Panc1 (cell line): ENCODE measurements at regions not wholly inside any gene's neighbourhood (a gene's known extent, or its start where the extent isn't known, plus 50 kb on each side); places are given as distances from the start of the nearest gene placed in this dataset.

Experiments
- ATAC-seq: fragments of 200-7000 bp; cut with Tn5 transposase; 2 replicates; pipeline ENCODE4 v1.9.1; 2020; ENCODE audit warnings: mild to moderate bottlenecking, moderate library complexity
- BruUV-seq: library from RNA; stranded (reverse); fragments of 400-500 nt; replicated peaks from 2 replicates; lab custom pipeline; 2021; lab: Mats Ljungman, UMichigan
- CTCF ChIA-PET: fragments of 300-600 bp; sonication (Branson Sonifier 250); formaldehyde crosslinking; loops from one replicate; lab custom pipeline; 2022; ENCODE audit warnings: antibody characterized with exemption; lab: Charles Lee
- POLR2A ChIA-PET: fragments of 300-600 bp; sonication (Branson Sonifier 250); formaldehyde crosslinking; loops from one replicate; lab custom pipeline; 2022; ENCODE audit warnings: antibody characterized with exemption; lab: Charles Lee
- DNase-seq: peaks from one replicate; pipeline ENCODE4 v3.0.0-alpha.2; 2010; ENCODE audit warnings: low read depth, low spot score
- H3K27ac ChIP-seq: 2 replicates; pipeline ENCODE4 v1.5.1; 2011; ENCODE audit warnings: mild to moderate bottlenecking, low read length, inconsistent platforms
- H3K27me3 ChIP-seq: fragments of 200-500 bp; sonication (Bioruptor generic); 2 replicates; pipeline ENCODE4 v1.6.0; 2014; ENCODE audit warnings: low read length, inconsistent platforms; ENCODE audit not compliant: control insufficient read depth, insufficient read depth
- H3K36me3 ChIP-seq: fragments of 200-500 bp; sonication (Bioruptor generic); 2 replicates; pipeline ENCODE4 v1.5.1; 2014; ENCODE audit warnings: inconsistent platforms, mild to moderate bottlenecking, low read length, moderate library complexity; ENCODE audit not compliant: control insufficient read depth, insufficient read depth
- H3K4me1 ChIP-seq: 2 replicates; pipeline ENCODE4 v1.5.1; 2011; ENCODE audit warnings: inconsistent platforms, mild to moderate bottlenecking, low read length, moderate library complexity; ENCODE audit not compliant: control insufficient read depth, insufficient read depth
- H3K4me3 ChIP-seq, 2 experiments: 2 replicates each; pipeline ENCODE4 v1.5.1; 2011 to 2012; ENCODE audit warnings: low read depth in 2 of 2, low read length in 2 of 2, mild to moderate bottlenecking in 2 of 2, inconsistent platforms in 1 of 2, moderate library complexity in 1 of 2
- H3K9me3 ChIP-seq: fragments of 200-500 bp; sonication (Bioruptor generic); 2 replicates; pipeline ENCODE4 v1.5.1; 2014; ENCODE audit warnings: low read depth, mild to moderate bottlenecking, inconsistent platforms, low read length, moderate library complexity; ENCODE audit not compliant: control insufficient read depth, insufficient read depth
- CTCF ChIP-seq: fragments of 450-650 bp; IDR thresholded peaks from 2 replicates; pipeline ENCODE4 v1.5.1; 2017; ENCODE audit warnings: mild to moderate bottlenecking
- POLR2AphosphoS5 ChIP-seq: IDR thresholded peaks from 2 replicates; pipeline ENCODE4 v1.6.1; 2012; ENCODE audit warnings: mild to moderate bottlenecking, low read depth, low read length, moderate library complexity
- SIN3A ChIP-seq: IDR thresholded peaks from 2 replicates; pipeline ENCODE4 v1.6.1; 2012; ENCODE audit warnings: low read depth, mild to moderate bottlenecking, low read length, moderate library complexity, borderline replicate concordance; ENCODE audit not compliant: insufficient read depth
- TCF7L2 ChIP-seq: IDR thresholded peaks from 2 replicates; pipeline ENCODE4 v1.6.1; 2011; ENCODE audit warnings: mild to moderate bottlenecking, low read depth, low read length, inconsistent platforms
- in situ Hi-C: cut with HindIII; loops from 2 replicates; pipeline ENCODE4 v1.10.0; 2016; ENCODE audit warnings: low sequenced_read_pairs, low pct_unique_long_range_greater_than_20kb
- intact Hi-C: fragments of 100-400 bp; cut with micrococcal nuclease; formaldehyde crosslinking; loops from one replicate; pipeline ENCODE4 v1.10.0; 2022; ENCODE audit not compliant: unreplicated experiment
- TF ChIP-seq, protein P1 (sequence below), 2 experiments: IDR thresholded peaks; 2 replicates each; pipeline ENCODE4 v1.6.1; 2011 to 2012; ENCODE audit warnings: low read depth in 2 of 2, control low read depth in 1 of 2, low read length in 1 of 2, mild to moderate bottlenecking in 1 of 2, moderate library complexity in 1 of 2; ENCODE audit not compliant: insufficient read depth in 1 of 2

- intact Hi-C loops (no loop called here), in situ Hi-C loops (no loop called here)
- no peak for ATAC-seq
- ChIA-PET POLR2A (no interaction called here), CTCF (no interaction called here)
- no peaks in the 10 kb centered on the region for H3K36me3 ChIP-seq
- BruUV-seq, result no TSS peak
- no peaks in the 10 kb centered on the region for H3K27me3 ChIP-seq
- no peak overlapping the region for H3K4me3 ChIP-seq
- TF ChIP-seq POLR2AphosphoS5 (no peak), SIN3A (no peak), CTCF (no peak), TCF7L2 (no peak)
- TF ChIP-seq, protein P1, sequence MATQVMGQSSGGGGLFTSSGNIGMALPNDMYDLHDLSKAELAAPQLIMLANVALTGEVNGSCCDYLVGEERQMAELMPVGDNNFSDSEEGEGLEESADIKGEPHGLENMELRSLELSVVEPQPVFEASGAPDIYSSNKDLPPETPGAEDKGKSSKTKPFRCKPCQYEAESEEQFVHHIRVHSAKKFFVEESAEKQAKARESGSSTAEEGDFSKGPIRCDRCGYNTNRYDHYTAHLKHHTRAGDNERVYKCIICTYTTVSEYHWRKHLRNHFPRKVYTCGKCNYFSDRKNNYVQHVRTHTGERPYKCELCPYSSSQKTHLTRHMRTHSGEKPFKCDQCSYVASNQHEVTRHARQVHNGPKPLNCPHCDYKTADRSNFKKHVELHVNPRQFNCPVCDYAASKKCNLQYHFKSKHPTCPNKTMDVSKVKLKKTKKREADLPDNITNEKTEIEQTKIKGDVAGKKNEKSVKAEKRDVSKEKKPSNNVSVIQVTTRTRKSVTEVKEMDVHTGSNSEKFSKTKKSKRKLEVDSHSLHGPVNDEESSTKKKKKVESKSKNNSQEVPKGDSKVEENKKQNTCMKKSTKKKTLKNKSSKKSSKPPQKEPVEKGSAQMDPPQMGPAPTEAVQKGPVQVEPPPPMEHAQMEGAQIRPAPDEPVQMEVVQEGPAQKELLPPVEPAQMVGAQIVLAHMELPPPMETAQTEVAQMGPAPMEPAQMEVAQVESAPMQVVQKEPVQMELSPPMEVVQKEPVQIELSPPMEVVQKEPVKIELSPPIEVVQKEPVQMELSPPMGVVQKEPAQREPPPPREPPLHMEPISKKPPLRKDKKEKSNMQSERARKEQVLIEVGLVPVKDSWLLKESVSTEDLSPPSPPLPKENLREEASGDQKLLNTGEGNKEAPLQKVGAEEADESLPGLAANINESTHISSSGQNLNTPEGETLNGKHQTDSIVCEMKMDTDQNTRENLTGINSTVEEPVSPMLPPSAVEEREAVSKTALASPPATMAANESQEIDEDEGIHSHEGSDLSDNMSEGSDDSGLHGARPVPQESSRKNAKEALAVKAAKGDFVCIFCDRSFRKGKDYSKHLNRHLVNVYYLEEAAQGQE (IDR thresholded peaks at IDR 0.05; ENCODE audit: insufficient read depth in 1 of 2, low read depth in 2 of 2, low read length in 1 of 2), result no peak
- no peaks in the 10 kb centered on the region for H3K4me1 ChIP-seq
- no peak overlapping the region for H3K27ac ChIP-seq
- H3K9me3 ChIP-seq, result no peaks in the 10 kb centered on the region
- no peak for DNase-seq
These were observed 486.2 kb upstream of the RBFOX1 start for GRCh38 chr16:6846452-6846851.

DNA sequence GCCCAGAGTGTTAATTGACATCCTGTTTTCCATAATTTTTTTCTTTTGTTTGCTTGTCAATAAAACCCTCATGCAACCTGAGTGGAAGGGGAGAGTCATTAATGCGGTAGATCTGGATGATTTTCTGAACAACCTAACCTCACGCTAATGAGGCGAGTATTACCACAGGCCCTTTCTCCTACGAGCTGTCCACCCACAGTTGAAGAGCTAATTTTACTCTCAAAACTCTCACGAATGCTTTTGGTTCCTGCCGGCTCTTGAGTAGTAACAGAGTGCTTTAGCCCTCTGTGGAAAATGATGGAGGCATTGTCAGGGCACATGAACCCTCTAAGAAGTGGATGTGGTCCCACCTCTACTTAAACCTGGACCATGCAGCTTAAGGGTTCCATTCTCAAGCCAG lies 491.3 kb upstream of the RBFOX1 start:
- POLR2A ChIA-PET, result no interaction called here
- BruUV-seq, result no TSS peak
- DNase-seq (no peak), ATAC-seq (no peak)
- in situ Hi-C loops (no loop called here), intact Hi-C loops (no loop called here)
- H3K27ac ChIP-seq, result no peak overlapping the region
- CTCF ChIA-PET, result no interaction called here
- TF ChIP-seq TCF7L2 (no peak), POLR2AphosphoS5 (no peak), SIN3A (no peak), CTCF (no peak)
- TF ChIP-seq, protein P1 (IDR thresholded peaks at IDR 0.05; ENCODE audit: insufficient read depth in 1 of 2, low read depth in 2 of 2, low read length in 1 of 2), result no peak
- H3K9me3 ChIP-seq, result no peaks in the 10 kb centered on the region
- no peaks in the 10 kb centered on the region for H3K4me1 ChIP-seq
- no peak overlapping the region for H3K4me3 ChIP-seq
- no peaks in the 10 kb centered on the region for H3K36me3 ChIP-seq
- H3K27me3 ChIP-seq, result no peaks in the 10 kb centered on the region
